NCI-H2081 (cell line): ENCODE measurements at regions not wholly inside any gene's neighbourhood (a gene's known extent, or its start where the extent isn't known, plus 50 kb on each side); places are given as distances from the start of the nearest gene placed in this dataset.

Source experiments
- DNase-seq, 2 experiments: peaks; one replicate each; lab custom pipeline; 2025; lab: John Stamatoyannopoulos, UW

- DNase-seq, result no peak
These were observed 323.5 kb upstream of the SALL1 start for GRCh38 chr16:51474414-51475091.

- no peak for DNase-seq
These were observed 322.0 kb upstream of the SALL1 start for GRCh38 chr16:51473091-51473490.

GRCh38 chr16:51470492-51470891 lies 319.4 kb upstream of the SALL1 start:
- no peak for DNase-seq

- DNase-seq, result no peak
These were observed 313.9 kb upstream of the SALL1 start for GRCh38 chr16:51464996-51465395.

GRCh38 chr16:51461255-51461654 lies 310.2 kb upstream of the SALL1 start:
- no peak for DNase-seq

GRCh38 chr16:51458356-51459140 lies 307.5 kb upstream of the SALL1 start:
- no peak for DNase-seq

GRCh38 chr16:51457775-51458174 lies 306.7 kb upstream of the SALL1 start:
- no peak for DNase-seq

GRCh38 chr16:51455398-51455797 lies 304.3 kb upstream of the SALL1 start:
- no peak for DNase-seq

- DNase-seq, result no peak
These were observed 302.2 kb upstream of the SALL1 start for GRCh38 chr16:51453251-51453650.

- DNase-seq, result no peak
These were observed 299.8 kb upstream of the SALL1 start for GRCh38 chr16:51450909-51451308.

- no peak for DNase-seq
These were observed 299.3 kb upstream of the SALL1 start for GRCh38 chr16:51450376-51450775.

GRCh38 chr16:51449441-51449840 lies 298.4 kb upstream of the SALL1 start:
- no peak for DNase-seq

- no peak for DNase-seq
These were observed 294.2 kb upstream of the SALL1 start for GRCh38 chr16:51445250-51445649.

- no peak for DNase-seq
These were observed 292.9 kb upstream of the SALL1 start for GRCh38 chr16:51443934-51444333.

- DNase-seq, result no peak
These were observed 291.2 kb upstream of the SALL1 start for GRCh38 chr16:51442141-51442870.

- DNase-seq, result no peak
These were observed 289.2 kb upstream of the SALL1 start for GRCh38 chr16:51440131-51440889.

- no peak for DNase-seq
These were observed 288.2 kb upstream of the SALL1 start for GRCh38 chr16:51439271-51439670.

GRCh38 chr16:51436742-51437141 lies 285.7 kb upstream of the SALL1 start:
- DNase-seq, result no peak

GRCh38 chr16:51434567-51435198 lies 283.6 kb upstream of the SALL1 start:
- DNase-seq, result no peak

- DNase-seq, result no peak
These were observed 282.5 kb upstream of the SALL1 start for GRCh38 chr16:51433599-51433998.

GRCh38 chr16:51431517-51432241 lies 280.6 kb upstream of the SALL1 start:
- peak in 1 of 2 experiments; percentile 31 for DNase-seq
